Erythroblast (primary cell): ENCODE measurements at regions not wholly inside any gene's neighbourhood (a gene's known extent, or its start where the extent isn't known, plus 50 kb on each side); places are given as distances from the start of the nearest gene placed in this dataset.

Source experiments
- GATA1 ChIP-seq: IDR thresholded peaks from 2 replicates; pipeline ENCODE4 v1.6.1; 2011; ENCODE audit warnings: low read depth, mild to moderate bottlenecking, control low read depth, low read length, moderate library complexity
- POLR2A ChIP-seq: IDR thresholded peaks from 2 replicates; pipeline ENCODE4 v1.6.1; 2011; ENCODE audit warnings: mild to moderate bottlenecking, low read length

- no peak for TF ChIP-seq POLR2A
- no peak for TF ChIP-seq GATA1
These were observed 60.1 kb upstream of the LMNB1 start for GRCh38 chr5:126716861-126717260.
